Esophagus muscularis mucosa (tissue), 4 donors: ENCODE measurements at regions not wholly inside any gene's neighbourhood (a gene's known extent, or its start where the extent isn't known, plus 50 kb on each side); places are given as distances from the start of the nearest gene placed in this dataset.
"Not testable (repeated sequence)": the region's sequence is repeated elsewhere in the genome, so short reads cannot be mapped to it uniquely, and the experiment has no call there.

ENCODE experiments used
- DNase-seq: peaks from one replicate; pipeline ENCODE4 v3.0.0-alpha.2; 2017; ENCODE audit errors: extremely low spot score
- H3K27ac ChIP-seq, 4 donors: fragments of 200-600 bp; sonication (generic); replicated peaks in 1 of 4; 1 replicate in 3 of 4; 2 replicates in 1 of 4; pipeline ENCODE4 v1.5.1; 2016 to 2019; ENCODE audit warnings: mild to moderate bottlenecking in 1 of 4
- H3K27me3 ChIP-seq, 4 donors: fragments of 200-600 bp; sonication (generic); one replicate each; pipeline versions ENCODE4 v1.5.1 to v1.6.0; 2016 to 2019
- H3K36me3 ChIP-seq, 4 donors: fragments of 200-600 bp; sonication (generic); one replicate each; pipeline ENCODE4 v1.5.1; 2016 to 2019
- H3K4me1 ChIP-seq, 4 donors: fragments of 200-600 bp; sonication (generic); one replicate each; pipeline ENCODE4 v1.5.1; 2016 to 2019
- H3K4me3 ChIP-seq, 4 donors: fragments of 200-600 bp; sonication (generic); 1 replicate in 2 of 4; 2 replicates in 2 of 4; pipeline ENCODE4 v1.5.1; 2016 to 2019; ENCODE audit warnings: mild to moderate bottlenecking in 4 of 4, moderate library complexity in 1 of 4
- H3K9me3 ChIP-seq, 4 donors: fragments of 200-600 bp; sonication (generic); 1 replicate in 3 of 4; 2 replicates in 1 of 4; pipeline ENCODE4 v1.5.1; 2016 to 2019
- EP300 ChIP-seq: sonication (generic); formaldehyde crosslinking; IDR thresholded peaks from one replicate; pipeline ENCODE4 v1.6.1; 2017; ENCODE audit warnings: antibody characterized with exemption
- POLR2A ChIP-seq: fragments of 450-650 bp; IDR thresholded peaks from one replicate; pipeline ENCODE4 v1.6.1; 2017; ENCODE audit warnings: antibody characterized with exemption, moderate library complexity, mild to moderate bottlenecking, low read depth
- POLR2AphosphoS5 ChIP-seq, 2 donors: sonication (generic); formaldehyde crosslinking; IDR thresholded peaks; one replicate each; pipeline ENCODE4 v1.6.1; 2017; ENCODE audit warnings: antibody characterized with exemption in 2 of 2
- WGBS: methylation state at CpG from one replicate; pipeline ENCODE4 v1.1.5; 2018; 5-methylcytosine and 5-hydroxymethylcytosine counted together
- intact Hi-C: fragments of 100-400 bp; cut with DNase I; formaldehyde crosslinking; loops from one replicate; pipeline ENCODE4 v1.15.1; 2023
- TF ChIP-seq, protein P1 (sequence below), 3 experiments: fragments of 200-600 bp in 2 of 3; fragments of 450-650 bp in 1 of 3; sonication (generic) in 2 of 3; IDR thresholded peaks; one replicate each; pipeline ENCODE4 v1.5.1; 2017 to 2019; ENCODE audit warnings: antibody characterized with exemption in 3 of 3, mild to moderate bottlenecking in 2 of 3, moderate library complexity in 1 of 3

DNA sequence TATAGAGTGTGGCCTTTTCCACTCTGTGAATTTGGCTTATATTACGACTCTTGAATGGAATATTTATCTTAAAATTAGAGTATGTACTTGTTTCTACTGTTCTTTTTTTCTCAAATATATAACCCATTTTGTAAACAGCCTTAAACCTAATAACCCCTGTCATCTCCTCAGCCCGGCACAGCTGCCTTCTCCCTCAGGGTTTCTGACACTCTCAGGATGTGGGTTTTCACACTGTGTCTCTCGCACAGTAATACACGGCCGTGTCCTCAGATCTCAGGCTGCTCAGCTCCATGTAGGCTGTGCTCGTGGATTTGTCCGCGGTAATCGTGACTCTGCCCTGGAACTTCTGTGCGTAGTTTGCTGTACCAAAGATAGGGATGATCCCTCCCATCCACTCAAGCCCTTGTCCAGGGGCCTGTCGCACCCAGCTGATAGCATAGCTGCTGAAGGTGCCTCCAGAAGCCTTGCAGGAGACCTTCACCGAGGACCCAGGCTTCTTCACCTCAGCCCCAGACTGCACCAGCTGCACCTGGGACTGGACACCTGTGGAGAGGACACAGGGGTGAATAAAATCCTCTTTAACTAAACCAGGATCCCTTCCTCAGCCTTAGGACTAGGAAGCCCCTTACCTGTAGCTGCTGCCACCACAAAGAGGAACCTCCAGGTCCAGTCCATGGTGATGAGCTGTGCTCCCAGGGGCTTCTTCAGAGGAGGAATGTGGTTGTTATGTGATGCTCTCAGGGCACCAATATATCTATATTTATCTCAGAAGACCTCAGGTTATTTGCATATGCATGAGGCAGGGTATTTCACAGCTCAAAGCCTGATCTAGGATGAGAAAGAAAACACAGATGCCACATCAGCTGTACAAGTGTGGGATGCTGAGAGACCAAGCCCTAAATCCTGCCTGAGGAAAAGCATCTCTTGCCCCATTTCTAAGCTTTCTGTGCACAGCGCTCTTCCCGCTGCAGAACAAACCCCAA is 1188.4 kb downstream of the TMEM121 start:
- H3K27ac ChIP-seq, DNase-seq, H3K36me3 ChIP-seq, H3K4me3 ChIP-seq, H3K9me3 ChIP-seq, intact Hi-C loops, H3K4me1 ChIP-seq: not testable (repeated sequence)
- H3K27me3 ChIP-seq: peaks cover 0 to 14% (median 0%) of the 10 kb centered on the region in 4 donors
- WGBS: 63% methylated on average over 5 of the region's 14 CpGs

DNA sequence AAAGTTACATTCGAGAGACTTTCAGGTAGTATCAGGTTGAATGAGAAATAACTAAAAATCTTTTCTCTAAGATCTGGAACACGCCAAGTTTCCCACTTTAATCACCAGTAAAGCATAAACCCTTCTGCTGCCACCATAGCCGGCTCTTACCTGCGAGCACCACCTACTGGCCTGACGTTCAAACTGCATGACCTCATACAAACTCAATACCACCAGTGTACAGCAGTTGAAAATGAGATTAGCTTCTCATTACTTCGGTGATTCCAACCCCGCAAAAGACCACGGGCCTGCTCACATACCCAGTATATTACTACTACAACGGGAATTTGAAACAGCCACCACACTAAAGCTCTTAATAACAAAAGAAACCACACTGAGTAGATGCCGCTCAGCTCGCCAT is 1191.2 kb downstream of the TMEM121 start:
- WGBS: 5% methylated on average over 2 of the region's 11 CpGs
- H3K4me1 ChIP-seq, H3K4me3 ChIP-seq, intact Hi-C loops, H3K27me3 ChIP-seq, H3K27ac ChIP-seq, H3K36me3 ChIP-seq, DNase-seq, H3K9me3 ChIP-seq: not testable (repeated sequence)

DNA sequence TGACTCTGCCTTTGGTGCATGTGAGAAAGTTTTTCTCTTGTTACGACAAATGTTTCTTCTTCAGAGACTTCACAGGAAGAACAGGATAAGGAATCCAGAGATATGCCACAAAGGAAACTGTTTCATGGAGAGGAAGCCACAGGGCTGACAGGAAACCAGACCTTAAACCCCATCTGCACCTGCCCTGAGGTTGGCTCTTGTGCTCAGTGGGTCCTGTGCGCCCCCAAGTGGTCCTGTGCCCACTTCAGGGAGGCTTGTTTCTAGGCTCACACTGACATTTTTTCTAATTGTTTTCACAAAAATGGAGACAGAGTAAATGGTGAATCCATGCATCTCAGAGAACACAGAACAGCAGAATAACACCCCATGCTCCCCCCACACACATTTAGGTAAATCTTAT is 1193.5 kb downstream of the TMEM121 start:
- H3K27me3 ChIP-seq, H3K27ac ChIP-seq, intact Hi-C loops, H3K36me3 ChIP-seq, H3K4me3 ChIP-seq, H3K9me3 ChIP-seq, DNase-seq, H3K4me1 ChIP-seq: not testable (repeated sequence)
- no CpG with 5 or more reads among the region's 2 CpGs for WGBS

DNA sequence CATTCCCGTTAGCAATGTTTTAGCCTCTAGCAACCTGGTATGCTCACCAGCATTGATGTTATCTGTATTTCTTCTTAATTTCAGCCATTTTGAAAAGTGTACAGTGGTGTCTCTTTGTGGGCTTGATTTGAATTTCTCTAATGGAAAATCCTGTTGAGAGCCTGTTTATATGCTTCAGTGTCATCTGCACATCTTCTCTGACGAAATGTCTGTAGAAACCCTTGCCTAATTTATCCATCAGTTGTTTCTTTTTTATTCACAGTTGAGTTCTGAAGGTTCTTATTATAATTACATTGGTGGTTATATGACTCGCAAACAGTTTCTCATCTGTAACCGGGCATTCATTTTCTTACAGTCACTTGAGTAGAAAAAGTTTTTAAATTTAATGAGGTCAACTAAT is 1195.5 kb downstream of the TMEM121 start:
- DNase-seq, intact Hi-C loops, H3K36me3 ChIP-seq, H3K9me3 ChIP-seq, H3K27ac ChIP-seq, H3K4me1 ChIP-seq, H3K4me3 ChIP-seq, H3K27me3 ChIP-seq: not testable (repeated sequence)
- WGBS: 70% methylated on average over 4 of the region's 4 CpGs

DNA sequence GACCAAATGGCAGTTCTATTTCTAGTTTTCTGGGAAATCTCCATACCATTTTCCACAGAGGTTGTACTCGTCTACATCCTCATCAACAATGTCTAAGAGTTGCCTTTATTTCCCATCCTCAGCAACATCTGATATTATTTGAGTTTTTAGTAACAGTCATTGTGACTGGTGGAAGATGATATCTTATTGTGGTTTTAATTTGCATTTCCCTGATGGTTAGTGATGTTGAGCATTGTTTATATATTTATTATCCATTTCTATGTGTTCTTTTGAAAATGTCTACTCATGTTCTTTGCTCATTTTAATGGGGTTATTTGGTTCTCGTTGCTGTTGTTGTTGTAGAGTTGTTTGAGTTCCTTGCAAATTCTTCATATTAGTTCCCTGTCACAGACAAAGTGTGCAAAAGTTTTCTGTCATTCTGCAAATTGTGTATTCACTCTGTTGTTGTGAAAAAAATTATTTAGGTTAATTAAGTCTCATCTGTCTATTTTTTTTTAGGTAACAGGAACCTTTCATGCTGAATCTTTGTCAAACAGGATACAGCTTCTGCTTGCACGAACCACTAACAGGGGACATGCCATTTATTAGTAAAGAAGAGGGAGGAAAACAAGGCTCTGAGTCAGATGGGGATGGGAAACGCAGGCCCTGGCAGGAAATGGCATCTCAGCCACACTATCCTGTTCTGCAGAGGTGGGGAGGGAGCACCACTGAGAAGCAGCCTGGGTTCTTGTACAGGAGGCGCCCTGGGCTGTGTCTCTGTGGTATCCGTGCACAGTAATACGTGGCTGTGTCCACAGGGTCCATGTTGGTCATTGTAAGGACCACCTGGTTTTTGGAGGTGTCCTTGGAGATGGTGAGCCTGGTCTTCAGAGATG is 1196.7 kb downstream of the TMEM121 start:
- intact Hi-C loops, H3K27ac ChIP-seq, DNase-seq, H3K36me3 ChIP-seq, H3K4me1 ChIP-seq, H3K4me3 ChIP-seq, H3K27me3 ChIP-seq, H3K9me3 ChIP-seq: not testable (repeated sequence)
- 44% methylated on average over 3 of the region's 7 CpGs for WGBS

DNA sequence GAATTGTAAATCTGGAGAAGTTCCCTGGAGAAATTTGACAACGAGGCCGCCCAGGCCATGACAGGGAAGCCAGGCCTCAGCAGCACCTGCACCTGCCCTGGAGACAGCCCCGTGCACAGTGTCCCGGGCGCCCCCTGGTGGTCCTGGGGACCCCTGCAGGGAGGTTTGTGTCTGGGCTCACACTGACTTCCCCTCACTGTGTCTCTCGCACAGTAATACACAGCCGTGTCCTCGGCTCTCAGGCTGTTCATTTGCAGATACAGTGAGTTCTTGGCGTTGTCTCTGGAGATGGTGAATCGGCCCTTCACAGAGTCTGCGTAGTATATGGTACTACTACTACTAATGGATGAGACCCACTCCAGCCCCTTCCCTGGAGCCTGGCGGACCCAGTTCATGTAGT is 1201.6 kb downstream of the TMEM121 start:
- intact Hi-C loops, DNase-seq: not testable (repeated sequence)

DNA sequence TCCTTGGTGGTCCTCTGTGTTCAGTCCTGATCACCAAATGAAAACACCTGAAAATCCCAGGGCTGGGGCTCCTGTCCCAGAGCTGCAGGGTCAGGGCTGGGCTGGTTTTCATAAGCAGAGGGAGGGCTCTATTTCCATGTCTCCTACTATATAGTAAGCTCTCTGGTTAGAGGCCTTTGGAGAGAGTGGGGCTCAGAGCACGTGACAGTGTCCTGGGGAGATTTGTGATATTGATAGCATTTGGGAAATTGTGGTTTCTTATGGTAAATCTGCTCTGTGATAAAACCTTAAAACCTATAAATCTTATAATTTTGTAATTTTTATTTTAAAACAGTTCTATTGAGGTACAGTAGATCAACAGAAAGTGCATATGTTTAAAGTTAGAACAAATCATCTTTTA is 1202.2 kb downstream of the TMEM121 start:
- Histone ChIP-seq H3K4me3 (no peak overlapping the region), H3K27ac (no peak overlapping the region), H3K4me1 (no peaks in the 10 kb centered on the region), H3K36me3 (no peaks in the 10 kb centered on the region), H3K9me3 (no peaks in the 10 kb centered on the region), H3K27me3 (no peaks in the 10 kb centered on the region)
- intact Hi-C loops: no loop called here
- TF ChIP-seq EP300 (no peak), POLR2A (no peak), POLR2AphosphoS5 (IDR thresholded peaks at IDR 0.05) (no peak)
- TF ChIP-seq, protein P1, sequence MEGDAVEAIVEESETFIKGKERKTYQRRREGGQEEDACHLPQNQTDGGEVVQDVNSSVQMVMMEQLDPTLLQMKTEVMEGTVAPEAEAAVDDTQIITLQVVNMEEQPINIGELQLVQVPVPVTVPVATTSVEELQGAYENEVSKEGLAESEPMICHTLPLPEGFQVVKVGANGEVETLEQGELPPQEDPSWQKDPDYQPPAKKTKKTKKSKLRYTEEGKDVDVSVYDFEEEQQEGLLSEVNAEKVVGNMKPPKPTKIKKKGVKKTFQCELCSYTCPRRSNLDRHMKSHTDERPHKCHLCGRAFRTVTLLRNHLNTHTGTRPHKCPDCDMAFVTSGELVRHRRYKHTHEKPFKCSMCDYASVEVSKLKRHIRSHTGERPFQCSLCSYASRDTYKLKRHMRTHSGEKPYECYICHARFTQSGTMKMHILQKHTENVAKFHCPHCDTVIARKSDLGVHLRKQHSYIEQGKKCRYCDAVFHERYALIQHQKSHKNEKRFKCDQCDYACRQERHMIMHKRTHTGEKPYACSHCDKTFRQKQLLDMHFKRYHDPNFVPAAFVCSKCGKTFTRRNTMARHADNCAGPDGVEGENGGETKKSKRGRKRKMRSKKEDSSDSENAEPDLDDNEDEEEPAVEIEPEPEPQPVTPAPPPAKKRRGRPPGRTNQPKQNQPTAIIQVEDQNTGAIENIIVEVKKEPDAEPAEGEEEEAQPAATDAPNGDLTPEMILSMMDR (IDR thresholded peaks at IDR 0.05): no peak
- no CpG with 5 or more reads among the region's 1 CpG for WGBS
- DNase-seq: no peak

More for the DNA sequence above, 1201.6 kb downstream of the TMEM121 start:
- H3K9me3 ChIP-seq, H3K27me3 ChIP-seq, H3K27ac ChIP-seq, H3K4me3 ChIP-seq, H3K4me1 ChIP-seq, H3K36me3 ChIP-seq: not testable (repeated sequence)
- no CpG with 5 or more reads among the region's 12 CpGs for WGBS
